ENCODE measurements at regions not wholly inside any gene's neighbourhood (a gene's known extent, or its start where the extent isn't known, plus 50 kb on each side); places are given as distances from the start of the nearest gene placed in this dataset.
"Not testable (repeated sequence)": the region's sequence is repeated elsewhere in the genome, so short reads cannot be mapped to it uniquely, and the experiment has no call there.

DNA sequence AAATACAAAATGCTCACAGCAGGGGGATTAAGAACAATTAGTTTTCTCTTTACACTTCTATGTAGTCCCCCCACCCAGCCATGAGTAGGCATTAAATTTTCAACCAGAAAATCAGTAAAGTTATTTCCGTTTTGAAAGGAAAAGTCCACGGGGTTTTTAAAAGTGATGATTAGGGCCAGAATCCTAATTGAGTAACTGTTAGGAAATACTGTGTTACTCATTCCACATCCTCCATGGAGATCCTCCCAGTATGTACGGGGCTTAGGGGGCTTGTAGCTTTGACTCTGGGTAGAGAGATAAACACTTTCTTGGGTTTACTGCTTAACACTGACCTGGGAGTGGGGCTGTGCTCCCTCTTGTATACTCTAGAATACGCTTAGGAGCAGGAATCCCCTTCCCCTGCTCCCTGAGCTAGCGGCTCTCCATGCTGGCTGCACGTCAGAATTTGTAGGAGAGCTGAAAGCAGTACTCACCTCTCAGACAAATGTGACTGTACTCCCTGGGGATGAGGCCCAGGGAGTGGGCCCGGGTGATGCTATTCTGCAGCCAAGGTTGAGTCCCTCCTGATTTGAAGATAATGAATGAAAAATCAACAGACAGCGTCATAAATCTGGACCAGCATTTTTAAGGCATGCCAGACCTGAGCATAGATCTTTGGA, 100.5 kb downstream of the SLC4A3 start:
- no peak for DNase-seq (ENCODE audit: low read depth)

- DNase-seq (ENCODE audit: low read depth) = no peak
Observed at GRCh38 chr2:219728991-219729487, 101.6 kb downstream of the SLC4A3 start.

- no peak for DNase-seq (ENCODE audit: low read depth)
Observed at GRCh38 chr2:219731173-219731572, 103.7 kb downstream of the SLC4A3 start.

DNA sequence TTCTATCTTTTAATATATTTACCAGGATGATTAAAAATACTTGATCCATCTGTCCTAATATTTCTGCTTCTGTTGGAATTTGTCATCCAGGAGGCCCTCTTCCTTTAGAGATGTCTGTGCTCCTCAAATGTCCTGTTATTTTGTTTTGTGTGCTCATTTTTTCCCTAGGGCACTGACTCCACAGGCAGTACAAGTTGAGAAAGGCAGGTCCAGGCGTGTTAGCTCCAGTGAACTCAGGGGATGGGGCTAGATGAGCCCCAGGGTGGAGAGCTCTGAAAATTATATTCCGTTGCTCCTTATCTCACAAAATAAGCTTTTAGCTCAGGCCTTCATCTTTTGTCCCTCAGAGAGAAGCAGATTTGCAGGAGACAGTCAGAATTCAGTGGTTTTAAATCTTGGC, 105.7 kb downstream of the SLC4A3 start:
- no peak for DNase-seq (ENCODE audit: low read depth)

DNA sequence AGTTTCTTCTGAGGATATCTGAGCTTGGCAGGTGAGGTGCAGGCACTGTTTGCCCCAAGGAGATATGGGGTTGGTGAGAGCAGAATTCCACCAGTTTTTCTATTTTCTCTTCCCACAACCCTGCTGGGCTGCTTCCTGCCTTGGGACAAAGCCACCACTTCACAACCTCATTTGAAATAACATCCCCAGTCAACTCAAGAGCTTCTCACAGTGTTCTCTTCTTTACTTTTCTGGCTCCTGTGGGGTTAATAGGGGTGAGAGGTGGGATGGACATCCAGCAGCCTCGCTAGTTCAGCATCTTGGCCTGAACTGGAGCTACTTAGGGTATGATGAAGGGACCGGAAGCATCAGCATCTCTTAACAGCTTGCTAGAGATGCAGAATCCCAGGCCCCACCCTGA, 106.3 kb downstream of the SLC4A3 start:
- no peak for DNase-seq (ENCODE audit: low read depth)

- peak; percentile 54 for DNase-seq (ENCODE audit: low read depth)
Observed at GRCh38 chr2:219736209-219736608, 108.8 kb downstream of the SLC4A3 start.

GRCh38 chr2:219737270-219737691, 109.9 kb downstream of the SLC4A3 start:
- no peak for DNase-seq (ENCODE audit: low read depth)

- no peak for DNase-seq (ENCODE audit: low read depth)
Observed at GRCh38 chr2:219739066-219739465, 111.6 kb downstream of the SLC4A3 start.

DNA sequence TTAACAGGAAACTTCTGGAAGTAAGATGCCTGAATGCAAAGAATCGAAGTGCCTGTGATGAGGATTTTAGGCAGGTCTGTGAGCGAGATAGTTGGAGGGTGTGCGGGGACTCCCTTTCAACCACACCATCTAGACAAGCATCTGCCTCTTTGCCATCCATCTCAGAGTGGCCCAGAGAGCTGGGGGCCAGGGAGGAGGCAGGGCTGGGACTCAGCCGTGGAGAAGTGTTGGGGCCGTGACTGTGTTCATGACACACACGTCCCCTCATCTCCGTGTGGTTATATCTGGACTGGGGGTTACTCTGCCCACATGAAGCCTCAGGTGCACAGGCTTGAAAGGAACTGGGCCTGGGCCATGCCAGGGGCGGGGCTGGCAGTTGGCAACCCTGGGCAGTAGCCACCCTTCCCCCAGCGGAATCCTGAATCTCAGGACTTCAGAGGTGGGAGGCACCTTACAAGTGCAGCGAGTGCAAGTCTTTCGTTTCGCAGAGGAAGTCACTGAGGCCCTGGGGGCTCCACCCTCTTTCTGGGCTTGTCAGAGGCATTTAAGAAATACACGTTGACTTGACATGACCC, 112.5 kb downstream of the SLC4A3 start:
- DNase-seq (ENCODE audit: low read depth) = no peak

- DNase-seq (ENCODE audit: low read depth) = no peak
Observed at GRCh38 chr2:219743548-219743947, 116.1 kb downstream of the SLC4A3 start.

- no peak for DNase-seq (ENCODE audit: low read depth)
Observed at GRCh38 chr2:219744066-219744465, 116.6 kb downstream of the SLC4A3 start.

GRCh38 chr2:219744600-219744999, 117.2 kb downstream of the SLC4A3 start:
- no peak for DNase-seq (ENCODE audit: low read depth)

- no peak for DNase-seq (ENCODE audit: low read depth)
Observed at GRCh38 chr2:219747637-219748036, 120.2 kb downstream of the SLC4A3 start.

- no peak for DNase-seq (ENCODE audit: low read depth)
Observed at GRCh38 chr2:219748671-219749570, 121.5 kb downstream of the SLC4A3 start.

GRCh38 chr2:219751121-219751520, 123.7 kb downstream of the SLC4A3 start:
- DNase-seq (ENCODE audit: low read depth) = not testable (repeated sequence)

- no peak for DNase-seq (ENCODE audit: low read depth)
Observed at GRCh38 chr2:219752726-219753125, 125.3 kb downstream of the SLC4A3 start.

DNA sequence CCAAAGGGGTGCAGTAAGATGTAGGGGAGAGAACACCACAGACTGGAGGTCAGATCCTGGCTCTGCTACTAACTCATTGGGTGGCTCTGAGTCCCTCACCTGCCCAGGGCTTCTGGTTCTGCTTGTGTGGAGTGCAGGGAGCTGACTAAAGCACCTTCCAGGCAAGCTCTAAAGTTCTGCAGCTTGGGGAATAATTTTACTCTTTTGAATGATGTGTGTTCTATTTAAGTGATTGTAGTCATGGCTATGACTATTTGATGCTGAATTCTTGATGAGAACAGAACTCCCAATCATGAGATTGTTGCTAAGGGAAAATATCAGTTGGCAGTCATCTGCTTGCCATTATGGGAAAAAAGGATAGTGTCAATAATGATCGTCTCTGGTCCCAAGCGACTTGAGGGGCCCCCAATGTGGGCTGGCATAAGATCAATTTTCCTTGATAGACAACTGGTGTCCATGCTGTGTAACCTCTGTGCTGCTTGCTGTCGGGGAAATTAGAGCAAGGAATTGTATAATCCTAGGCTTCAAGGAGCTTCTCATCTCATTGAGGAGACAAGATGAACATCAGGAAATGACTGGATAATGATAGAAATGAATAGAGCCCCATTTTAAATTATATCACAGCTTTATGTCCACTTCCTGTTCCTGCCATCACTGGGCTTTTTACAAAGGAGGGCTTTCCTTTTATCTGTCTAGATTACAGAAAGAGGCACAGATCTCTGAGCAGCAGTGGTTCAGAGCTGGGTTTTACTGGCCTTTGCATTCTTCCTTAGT, 131.7 kb downstream of the SLC4A3 start:
- DNase-seq (ENCODE audit: low read depth) = no peak

GRCh38 chr2:219759801-219760200, 132.4 kb downstream of the SLC4A3 start:
- no peak for DNase-seq (ENCODE audit: low read depth)

- no peak for DNase-seq (ENCODE audit: low read depth)
Observed at GRCh38 chr2:219765231-219765911, 137.9 kb downstream of the SLC4A3 start.

GRCh38 chr2:219766658-219767057, 139.2 kb downstream of the SLC4A3 start:
- DNase-seq (ENCODE audit: low read depth) = no peak

- no peak for DNase-seq (ENCODE audit: low read depth)
Observed at GRCh38 chr2:219769090-219769910, 141.9 kb downstream of the SLC4A3 start.
